ENCODE measurements at regions not wholly inside any gene's neighbourhood (a gene's known extent, or its start where the extent isn't known, plus 50 kb on each side); places are given as distances from the start of the nearest gene placed in this dataset.

GRCh38 chr13:95382411-95382810 is 81.2 kb upstream of the ABCC4 start (continued):
- TF ChIP-seq HNF4G (IDR thresholded peaks at IDR 0.05), result no peak
- TF ChIP-seq SP1 (IDR thresholded peaks at IDR 0.05), result no peak
- TF ChIP-seq HNF4A (conservative IDR thresholded peaks at IDR 0.05), result no peak
- no peak for TF ChIP-seq ATF3 (IDR thresholded peaks at IDR 0.05)
- TF ChIP-seq EGR1 (IDR thresholded peaks at IDR 0.05; ENCODE audit: low read depth in 2 of 2), result no peak
- no peak for TF ChIP-seq FOXA1 (IDR thresholded peaks at IDR 0.05)

DNA sequence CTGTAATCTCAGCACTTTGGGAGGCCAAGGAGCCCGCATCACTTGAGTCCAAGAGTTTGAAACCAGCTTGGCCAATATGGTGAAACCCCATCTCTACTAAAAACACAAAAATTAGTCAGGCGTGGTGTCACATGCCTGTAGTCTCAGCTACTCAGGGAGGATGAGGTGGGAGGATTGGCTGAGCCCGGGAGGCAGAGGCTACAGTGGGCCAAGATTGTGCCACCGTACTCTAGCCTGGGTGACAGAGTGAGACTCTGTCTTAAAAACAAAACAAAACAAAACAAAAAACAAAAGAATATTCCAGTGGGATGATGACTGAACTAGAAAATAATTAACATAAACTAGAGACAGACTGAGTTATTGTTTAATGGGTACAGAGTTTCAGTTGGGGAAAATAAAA is 81.7 kb upstream of the ABCC4 start:
- Histone ChIP-seq H3K4me3 (ENCODE audit: low read depth in 1 of 3, low read length in 3 of 3) (no peak overlapping the region), H3K4me1 (ENCODE audit: control insufficient read depth in 4 of 4, insufficient read depth in 4 of 4, low read length in 3 of 4) (peaks cover 0 to 16% (median 9%) of the 10 kb centered on the region in 4 donors), H3K9me3 (ENCODE audit: control insufficient read depth in 4 of 4, low read length in 3 of 4) (no peaks in the 10 kb centered on the region), H3K9ac (ENCODE audit: low read depth in 1 of 2, low read length in 2 of 2) (no peak overlapping the region), H3K36me3 (ENCODE audit: control insufficient read depth in 4 of 4, insufficient read depth in 3 of 4, low read depth in 1 of 4, low read length in 3 of 4) (no peaks in the 10 kb centered on the region), H3K27ac (ENCODE audit: low read depth in 1 of 2, low read length in 2 of 2) (no peak overlapping the region), H3K27me3 (ENCODE audit: control insufficient read depth in 4 of 4, insufficient read depth in 4 of 4, low read length in 3 of 4) (no peaks in the 10 kb centered on the region)
- 91% methylated on average over 4 of the region's 4 CpGs for WGBS
- TF ChIP-seq EGR1 (IDR thresholded peaks at IDR 0.05; ENCODE audit: low read depth in 2 of 2) (no peak), RAD21 (IDR thresholded peaks at IDR 0.05) (no peak), FOXA1 (IDR thresholded peaks at IDR 0.05) (no peak), FOXA2 (IDR thresholded peaks at IDR 0.05) (no peak), CTCF (IDR thresholded peaks at IDR 0.05; ENCODE audit: low read depth, low read length, missing input control) (no peak), HNF4G (IDR thresholded peaks at IDR 0.05) (no peak), JUND (IDR thresholded peaks at IDR 0.05) (no peak), ATF3 (IDR thresholded peaks at IDR 0.05) (no peak), TAF1 (conservative IDR thresholded peaks at IDR 0.05) (no peak), YY1 (IDR thresholded peaks at IDR 0.05) (no peak), GABPA (IDR thresholded peaks at IDR 0.05 in 1 of 2, conservative IDR thresholded peaks at IDR 0.05 in 1 of 2) (no peak), HNF4A (conservative IDR thresholded peaks at IDR 0.05) (no peak), RXRA (IDR thresholded peaks at IDR 0.05) (no peak), SP1 (IDR thresholded peaks at IDR 0.05) (no peak)
- TF ChIP-seq, protein P1, sequence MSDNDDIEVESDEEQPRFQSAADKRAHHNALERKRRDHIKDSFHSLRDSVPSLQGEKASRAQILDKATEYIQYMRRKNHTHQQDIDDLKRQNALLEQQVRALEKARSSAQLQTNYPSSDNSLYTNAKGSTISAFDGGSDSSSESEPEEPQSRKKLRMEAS (IDR thresholded peaks at IDR 0.05), result no peak
- TF ChIP-seq, protein P2, sequence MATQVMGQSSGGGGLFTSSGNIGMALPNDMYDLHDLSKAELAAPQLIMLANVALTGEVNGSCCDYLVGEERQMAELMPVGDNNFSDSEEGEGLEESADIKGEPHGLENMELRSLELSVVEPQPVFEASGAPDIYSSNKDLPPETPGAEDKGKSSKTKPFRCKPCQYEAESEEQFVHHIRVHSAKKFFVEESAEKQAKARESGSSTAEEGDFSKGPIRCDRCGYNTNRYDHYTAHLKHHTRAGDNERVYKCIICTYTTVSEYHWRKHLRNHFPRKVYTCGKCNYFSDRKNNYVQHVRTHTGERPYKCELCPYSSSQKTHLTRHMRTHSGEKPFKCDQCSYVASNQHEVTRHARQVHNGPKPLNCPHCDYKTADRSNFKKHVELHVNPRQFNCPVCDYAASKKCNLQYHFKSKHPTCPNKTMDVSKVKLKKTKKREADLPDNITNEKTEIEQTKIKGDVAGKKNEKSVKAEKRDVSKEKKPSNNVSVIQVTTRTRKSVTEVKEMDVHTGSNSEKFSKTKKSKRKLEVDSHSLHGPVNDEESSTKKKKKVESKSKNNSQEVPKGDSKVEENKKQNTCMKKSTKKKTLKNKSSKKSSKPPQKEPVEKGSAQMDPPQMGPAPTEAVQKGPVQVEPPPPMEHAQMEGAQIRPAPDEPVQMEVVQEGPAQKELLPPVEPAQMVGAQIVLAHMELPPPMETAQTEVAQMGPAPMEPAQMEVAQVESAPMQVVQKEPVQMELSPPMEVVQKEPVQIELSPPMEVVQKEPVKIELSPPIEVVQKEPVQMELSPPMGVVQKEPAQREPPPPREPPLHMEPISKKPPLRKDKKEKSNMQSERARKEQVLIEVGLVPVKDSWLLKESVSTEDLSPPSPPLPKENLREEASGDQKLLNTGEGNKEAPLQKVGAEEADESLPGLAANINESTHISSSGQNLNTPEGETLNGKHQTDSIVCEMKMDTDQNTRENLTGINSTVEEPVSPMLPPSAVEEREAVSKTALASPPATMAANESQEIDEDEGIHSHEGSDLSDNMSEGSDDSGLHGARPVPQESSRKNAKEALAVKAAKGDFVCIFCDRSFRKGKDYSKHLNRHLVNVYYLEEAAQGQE (IDR thresholded peaks at IDR 0.05), result no peak
- TF ChIP-seq, protein P3, sequence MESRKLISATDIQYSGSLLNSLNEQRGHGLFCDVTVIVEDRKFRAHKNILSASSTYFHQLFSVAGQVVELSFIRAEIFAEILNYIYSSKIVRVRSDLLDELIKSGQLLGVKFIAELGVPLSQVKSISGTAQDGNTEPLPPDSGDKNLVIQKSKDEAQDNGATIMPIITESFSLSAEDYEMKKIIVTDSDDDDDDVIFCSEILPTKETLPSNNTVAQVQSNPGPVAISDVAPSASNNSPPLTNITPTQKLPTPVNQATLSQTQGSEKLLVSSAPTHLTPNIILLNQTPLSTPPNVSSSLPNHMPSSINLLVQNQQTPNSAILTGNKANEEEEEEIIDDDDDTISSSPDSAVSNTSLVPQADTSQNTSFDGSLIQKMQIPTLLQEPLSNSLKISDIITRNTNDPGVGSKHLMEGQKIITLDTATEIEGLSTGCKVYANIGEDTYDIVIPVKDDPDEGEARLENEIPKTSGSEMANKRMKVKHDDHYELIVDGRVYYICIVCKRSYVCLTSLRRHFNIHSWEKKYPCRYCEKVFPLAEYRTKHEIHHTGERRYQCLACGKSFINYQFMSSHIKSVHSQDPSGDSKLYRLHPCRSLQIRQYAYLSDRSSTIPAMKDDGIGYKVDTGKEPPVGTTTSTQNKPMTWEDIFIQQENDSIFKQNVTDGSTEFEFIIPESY (IDR thresholded peaks at IDR 0.05), result no peak
- no peak for DNase-seq (ENCODE audit: low spot score)

Measured in liver (tissue), 8 donors.